ENCODE measurements at regions not wholly inside any gene's neighbourhood (a gene's known extent, or its start where the extent isn't known, plus 50 kb on each side); places are given as distances from the start of the nearest gene placed in this dataset.

GRCh38 chr13:38624822-38625221 lies 62.1 kb upstream of the FREM2 start:
- no peak for DNase-seq (ENCODE audit: low spot score)
- POLR2A ChIA-PET (ENCODE audit: low non-redundant PET): no interaction called here
- H3K27ac ChIP-seq: no peak overlapping the region
- TF ChIP-seq, protein P1, sequence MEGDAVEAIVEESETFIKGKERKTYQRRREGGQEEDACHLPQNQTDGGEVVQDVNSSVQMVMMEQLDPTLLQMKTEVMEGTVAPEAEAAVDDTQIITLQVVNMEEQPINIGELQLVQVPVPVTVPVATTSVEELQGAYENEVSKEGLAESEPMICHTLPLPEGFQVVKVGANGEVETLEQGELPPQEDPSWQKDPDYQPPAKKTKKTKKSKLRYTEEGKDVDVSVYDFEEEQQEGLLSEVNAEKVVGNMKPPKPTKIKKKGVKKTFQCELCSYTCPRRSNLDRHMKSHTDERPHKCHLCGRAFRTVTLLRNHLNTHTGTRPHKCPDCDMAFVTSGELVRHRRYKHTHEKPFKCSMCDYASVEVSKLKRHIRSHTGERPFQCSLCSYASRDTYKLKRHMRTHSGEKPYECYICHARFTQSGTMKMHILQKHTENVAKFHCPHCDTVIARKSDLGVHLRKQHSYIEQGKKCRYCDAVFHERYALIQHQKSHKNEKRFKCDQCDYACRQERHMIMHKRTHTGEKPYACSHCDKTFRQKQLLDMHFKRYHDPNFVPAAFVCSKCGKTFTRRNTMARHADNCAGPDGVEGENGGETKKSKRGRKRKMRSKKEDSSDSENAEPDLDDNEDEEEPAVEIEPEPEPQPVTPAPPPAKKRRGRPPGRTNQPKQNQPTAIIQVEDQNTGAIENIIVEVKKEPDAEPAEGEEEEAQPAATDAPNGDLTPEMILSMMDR (conservative IDR thresholded peaks at IDR 0.05; ENCODE audit: low read depth): no peak
- CTCF ChIA-PET: no interaction called here

GRCh38 chr13:38628554-38628953 lies 58.3 kb upstream of the FREM2 start:
- DNase-seq (ENCODE audit: low spot score): no peak
- H3K27ac ChIP-seq: no peak overlapping the region
- TF ChIP-seq, protein P1 (conservative IDR thresholded peaks at IDR 0.05; ENCODE audit: low read depth): no peak
- ChIA-PET POLR2A (ENCODE audit: low non-redundant PET) (no interaction called here), CTCF (no interaction called here)

DNA sequence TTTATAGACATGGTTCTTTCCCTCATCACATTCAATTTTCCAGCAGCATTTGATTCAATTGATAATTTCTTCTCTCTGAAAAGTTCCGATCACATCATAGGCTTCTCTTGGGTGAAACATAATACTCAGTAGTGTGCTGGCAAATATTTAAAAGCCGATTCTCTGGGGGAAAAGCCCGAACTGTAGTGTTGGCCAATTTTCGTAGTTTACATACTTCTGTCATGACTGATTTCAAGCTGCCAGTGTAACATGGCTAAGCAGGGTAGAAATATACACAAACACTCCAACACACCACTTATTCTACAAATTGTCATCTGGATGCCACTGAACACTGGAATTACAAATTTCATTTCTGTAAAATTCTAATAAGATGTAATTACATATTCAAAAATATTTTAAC lies 56.1 kb upstream of the FREM2 start:
- DNase-seq (ENCODE audit: low spot score): no peak
- CTCF ChIA-PET: interaction anchor here (0.6 kb wide), 1 partner anchor 19 kb away, joined by 5 read pairs; no protein-coding TSS in a partner anchor

GRCh38 chr13:38635030-38635429 lies 51.8 kb upstream of the FREM2 start:
- H3K27ac ChIP-seq: no peak overlapping the region
- DNase-seq (ENCODE audit: low spot score): no peak
- POLR2A ChIA-PET (ENCODE audit: low non-redundant PET): no interaction called here
- CTCF ChIA-PET: no interaction called here
- TF ChIP-seq, protein P1 (conservative IDR thresholded peaks at IDR 0.05; ENCODE audit: low read depth): no peak

More for the DNA sequence above, 56.1 kb upstream of the FREM2 start:
- POLR2A ChIA-PET (ENCODE audit: low non-redundant PET): no interaction called here
- TF ChIP-seq, protein P1 (conservative IDR thresholded peaks at IDR 0.05; ENCODE audit: low read depth): no peak
- H3K27ac ChIP-seq: no peak overlapping the region

- CTCF ChIA-PET: no interaction called here
- no peak overlapping the region for H3K27ac ChIP-seq
- POLR2A ChIA-PET (ENCODE audit: low non-redundant PET): no interaction called here
- no peak for DNase-seq (ENCODE audit: low spot score)
- TF ChIP-seq, protein P1 (conservative IDR thresholded peaks at IDR 0.05; ENCODE audit: low read depth): no peak
Observed at GRCh38 chr13:38636073-38636472, 50.8 kb upstream of the FREM2 start.

DNA sequence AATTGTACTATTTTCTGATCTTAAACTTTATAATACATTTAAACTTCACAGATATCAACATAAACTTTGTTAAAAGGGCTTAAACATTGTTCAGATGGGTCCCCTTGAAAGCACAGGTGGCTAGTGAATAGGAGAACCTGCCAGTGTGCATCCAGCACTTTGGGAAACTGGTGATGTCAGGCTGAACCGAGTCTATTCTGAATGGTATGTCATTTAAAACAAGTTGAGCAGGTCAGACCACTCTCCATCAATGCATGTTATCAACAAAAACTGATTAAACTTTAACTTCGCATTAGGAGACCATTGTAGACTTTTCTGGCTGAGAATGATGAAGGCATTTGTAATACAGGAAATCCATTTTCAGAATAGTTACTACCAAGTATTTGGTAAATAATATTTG lies 50.1 kb upstream of the FREM2 start:
- ChIA-PET POLR2A (ENCODE audit: low non-redundant PET) (no interaction called here), CTCF (no interaction called here)
- DNase-seq (ENCODE audit: low spot score): peak; percentile 11
- H3K27ac ChIP-seq: no peak overlapping the region
- TF ChIP-seq, protein P1 (conservative IDR thresholded peaks at IDR 0.05; ENCODE audit: low read depth): no peak

Data from RWPE1 (cell line).